ENCODE measurements at regions not wholly inside any gene's neighbourhood (a gene's known extent, or its start where the extent isn't known, plus 50 kb on each side); places are given as distances from the start of the nearest gene placed in this dataset.

DNA sequence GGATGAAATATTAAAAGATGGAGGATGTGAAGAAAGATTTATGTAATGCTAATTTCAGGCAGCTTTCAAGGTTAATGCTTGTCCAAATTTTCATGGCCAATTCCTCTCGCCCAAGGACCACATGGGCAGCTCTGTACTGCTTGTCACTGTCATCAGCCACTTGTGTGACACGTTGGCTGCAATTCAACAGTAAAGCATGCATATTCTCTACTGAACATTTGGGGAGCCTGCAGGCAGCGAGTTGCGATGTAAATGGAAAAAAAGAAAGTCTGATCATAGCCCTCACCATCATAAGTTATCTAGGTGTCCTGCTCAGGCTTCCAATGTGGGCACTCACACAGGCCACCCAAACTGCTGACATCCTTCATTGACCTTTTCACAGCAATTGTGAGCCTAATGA, 1026.8 kb upstream of the NR2F2 start:
- H3K27ac ChIP-seq (ENCODE audit: low read depth, low read length): peak overlapping the region; percentile 26
- no peaks in the 10 kb centered on the region for H3K4me1 ChIP-seq (ENCODE audit: control insufficient read depth in 1 of 2, insufficient read depth in 2 of 2, low read length in 2 of 2)
- H3K9ac ChIP-seq (ENCODE audit: low read depth in 1 of 2, low read length in 2 of 2): no peak overlapping the region
- H3K36me3 ChIP-seq (ENCODE audit: control insufficient read depth in 1 of 2, insufficient read depth in 2 of 2, low read length in 2 of 2): no peaks in the 10 kb centered on the region
- H3K27me3 ChIP-seq (ENCODE audit: control insufficient read depth in 1 of 2, insufficient read depth in 2 of 2, low read length in 2 of 2): no peaks in the 10 kb centered on the region
- no peaks in the 10 kb centered on the region for H3K9me3 ChIP-seq (ENCODE audit: control insufficient read depth in 1 of 2, low read length in 2 of 2)
- no peak overlapping the region for H3K4me3 ChIP-seq (ENCODE audit: low read depth in 1 of 2, low read length in 2 of 2)

DNA sequence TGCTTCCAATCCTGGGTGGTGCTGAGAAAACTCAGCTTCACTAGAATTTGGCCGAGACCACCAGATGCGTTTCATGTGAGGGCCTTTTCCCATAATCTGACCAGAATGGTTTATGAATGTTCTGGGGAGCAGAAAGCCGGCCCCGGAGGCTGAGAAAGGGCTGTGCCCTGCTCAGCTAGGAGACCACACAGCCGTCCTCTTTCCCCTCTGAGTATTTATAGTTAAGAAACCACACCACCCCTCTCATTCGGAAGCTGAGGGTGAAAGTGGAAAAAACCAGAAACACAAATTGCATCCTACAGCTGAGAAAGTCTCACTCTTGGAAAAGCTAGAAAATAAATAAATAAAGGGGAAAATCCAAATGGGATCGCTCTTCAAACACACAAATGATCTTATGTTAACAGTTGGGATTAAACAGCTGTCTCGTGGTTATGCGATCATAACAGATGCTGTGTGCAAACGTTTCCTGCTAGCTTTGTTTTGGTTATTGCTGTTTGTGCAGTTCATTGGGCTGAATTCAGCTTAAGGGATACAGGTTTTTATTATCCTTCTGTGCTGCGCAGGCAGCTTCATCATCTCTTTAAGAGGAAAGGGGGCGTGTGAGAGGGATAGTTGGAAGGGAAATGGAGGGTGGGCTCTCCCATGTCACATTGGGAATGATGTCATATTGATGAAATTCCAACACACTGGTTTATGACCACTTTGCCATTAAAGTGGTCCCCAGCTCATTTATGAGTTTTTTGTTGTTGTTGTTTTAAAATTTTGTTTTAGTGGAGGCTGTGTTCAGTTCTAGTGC, 1026.2 kb upstream of the NR2F2 start:
- Histone ChIP-seq H3K36me3 (ENCODE audit: control insufficient read depth in 1 of 2, insufficient read depth in 2 of 2, low read length in 2 of 2) (no peaks in the 10 kb centered on the region), H3K9ac (ENCODE audit: low read depth in 1 of 2, low read length in 2 of 2) (no peak overlapping the region), H3K27ac (ENCODE audit: low read depth, low read length) (peak overlapping the region; percentile 26), H3K4me1 (ENCODE audit: control insufficient read depth in 1 of 2, insufficient read depth in 2 of 2, low read length in 2 of 2) (no peaks in the 10 kb centered on the region), H3K9me3 (ENCODE audit: control insufficient read depth in 1 of 2, low read length in 2 of 2) (no peaks in the 10 kb centered on the region), H3K27me3 (ENCODE audit: control insufficient read depth in 1 of 2, insufficient read depth in 2 of 2, low read length in 2 of 2) (no peaks in the 10 kb centered on the region), H3K4me3 (ENCODE audit: low read depth in 1 of 2, low read length in 2 of 2) (no peak overlapping the region)

DNA sequence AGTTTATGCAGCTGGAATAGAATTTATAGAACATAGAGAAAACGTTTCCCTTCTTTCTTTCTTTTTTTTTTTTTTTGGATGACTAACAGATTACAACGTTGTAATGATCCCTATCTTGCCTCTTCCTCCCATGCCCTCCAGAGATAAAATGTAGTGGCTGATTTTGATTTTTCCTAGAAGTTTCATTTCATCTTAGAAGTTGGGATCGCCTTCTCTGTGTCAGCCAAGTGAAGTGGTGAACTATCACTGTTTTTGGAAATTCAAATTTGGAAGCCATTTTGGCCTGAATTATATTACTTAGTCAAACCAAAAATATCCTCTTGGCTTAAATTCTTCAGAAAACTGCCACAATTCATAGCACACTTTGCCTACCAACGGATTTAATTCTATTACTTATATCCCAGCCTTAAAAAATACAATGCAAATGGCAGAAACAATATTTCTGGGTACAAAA, 1025.5 kb upstream of the NR2F2 start:
- H3K27ac ChIP-seq (ENCODE audit: low read depth, low read length): no peak overlapping the region
- no peak overlapping the region for H3K4me3 ChIP-seq (ENCODE audit: low read depth in 1 of 2, low read length in 2 of 2)
- no peaks in the 10 kb centered on the region for H3K4me1 ChIP-seq (ENCODE audit: control insufficient read depth in 1 of 2, insufficient read depth in 2 of 2, low read length in 2 of 2)
- no peaks in the 10 kb centered on the region for H3K27me3 ChIP-seq (ENCODE audit: control insufficient read depth in 1 of 2, insufficient read depth in 2 of 2, low read length in 2 of 2)
- no peaks in the 10 kb centered on the region for H3K9me3 ChIP-seq (ENCODE audit: control insufficient read depth in 1 of 2, low read length in 2 of 2)
- H3K9ac ChIP-seq (ENCODE audit: low read depth in 1 of 2, low read length in 2 of 2): no peak overlapping the region
- H3K36me3 ChIP-seq (ENCODE audit: control insufficient read depth in 1 of 2, insufficient read depth in 2 of 2, low read length in 2 of 2): no peaks in the 10 kb centered on the region

DNA sequence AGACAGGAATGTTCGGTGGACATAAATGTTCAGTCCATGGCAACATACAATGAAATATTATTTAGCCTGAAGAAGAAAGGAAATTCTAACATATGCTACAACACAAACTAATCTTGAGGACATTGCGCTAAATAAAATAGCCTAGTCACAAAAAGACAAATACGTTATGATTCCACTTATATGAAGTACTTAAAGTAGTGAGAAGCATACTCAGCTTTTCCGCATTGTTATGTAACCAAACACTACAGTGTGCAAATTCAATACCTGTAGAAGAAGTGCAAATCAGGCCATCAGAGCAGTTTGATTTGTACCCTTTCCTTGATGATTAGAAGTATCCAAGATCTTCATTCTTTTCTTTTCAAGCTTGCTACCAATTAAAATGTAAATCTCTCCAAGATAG, 1023.4 kb upstream of the NR2F2 start:
- Histone ChIP-seq H3K9me3 (ENCODE audit: control insufficient read depth in 1 of 2, low read length in 2 of 2) (no peaks in the 10 kb centered on the region), H3K9ac (ENCODE audit: low read depth in 1 of 2, low read length in 2 of 2) (no peak overlapping the region), H3K36me3 (ENCODE audit: control insufficient read depth in 1 of 2, insufficient read depth in 2 of 2, low read length in 2 of 2) (no peaks in the 10 kb centered on the region), H3K27me3 (ENCODE audit: control insufficient read depth in 1 of 2, insufficient read depth in 2 of 2, low read length in 2 of 2) (no peaks in the 10 kb centered on the region), H3K4me1 (ENCODE audit: control insufficient read depth in 1 of 2, insufficient read depth in 2 of 2, low read length in 2 of 2) (no peaks in the 10 kb centered on the region), H3K27ac (ENCODE audit: low read depth, low read length) (no peak overlapping the region), H3K4me3 (ENCODE audit: low read depth in 1 of 2, low read length in 2 of 2) (no peak overlapping the region)

DNA sequence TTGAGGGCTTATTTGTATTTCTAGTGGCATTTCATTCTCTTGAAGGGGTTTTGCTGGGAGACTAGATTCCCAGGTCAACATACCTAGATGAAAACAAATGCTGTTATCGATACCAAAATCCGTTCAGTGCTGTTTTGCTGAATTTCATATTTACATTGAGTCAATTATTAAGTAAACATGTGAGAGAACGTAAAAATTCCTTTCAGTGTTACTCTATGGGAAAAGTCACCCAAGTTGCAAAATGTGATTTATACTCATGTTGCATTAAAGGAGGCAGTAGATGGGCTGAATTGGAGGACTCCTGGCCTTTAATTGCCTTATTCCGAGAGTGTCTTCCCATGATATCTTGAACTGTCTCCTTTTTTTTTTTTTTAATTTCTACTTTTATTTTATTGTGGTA, 1011.3 kb upstream of the NR2F2 start:
- no peak overlapping the region for H3K4me3 ChIP-seq (ENCODE audit: low read depth in 1 of 2, low read length in 2 of 2)
- H3K27me3 ChIP-seq (ENCODE audit: control insufficient read depth in 1 of 2, insufficient read depth in 2 of 2, low read length in 2 of 2): no peaks in the 10 kb centered on the region
- H3K4me1 ChIP-seq (ENCODE audit: control insufficient read depth in 1 of 2, insufficient read depth in 2 of 2, low read length in 2 of 2): no peaks in the 10 kb centered on the region
- no peaks in the 10 kb centered on the region for H3K36me3 ChIP-seq (ENCODE audit: control insufficient read depth in 1 of 2, insufficient read depth in 2 of 2, low read length in 2 of 2)
- H3K9ac ChIP-seq (ENCODE audit: low read depth in 1 of 2, low read length in 2 of 2): no peak overlapping the region
- H3K9me3 ChIP-seq (ENCODE audit: control insufficient read depth in 1 of 2, low read length in 2 of 2): no peaks in the 10 kb centered on the region
- H3K27ac ChIP-seq (ENCODE audit: low read depth, low read length): no peak overlapping the region

DNA sequence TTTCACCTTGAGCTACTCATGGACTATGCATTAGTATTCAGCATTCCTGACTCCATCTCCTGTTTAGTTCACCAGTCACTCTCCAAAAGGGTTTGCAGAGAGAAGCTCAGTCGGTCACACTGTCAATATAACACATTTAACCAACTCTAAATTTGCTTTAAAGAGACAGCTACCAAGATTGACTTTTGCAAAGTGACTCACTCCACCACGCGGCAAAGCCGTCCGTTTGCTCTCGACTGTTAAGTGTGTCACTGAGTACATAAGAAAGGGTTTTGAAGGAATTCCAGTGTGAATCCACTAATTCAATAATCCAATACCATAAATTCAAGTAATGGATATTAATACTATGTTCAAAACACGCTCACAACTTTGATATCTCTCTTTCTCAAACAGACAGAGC, 1006.7 kb upstream of the NR2F2 start:
- Histone ChIP-seq H3K27ac (ENCODE audit: low read depth, low read length) (no peak overlapping the region), H3K27me3 (ENCODE audit: control insufficient read depth in 1 of 2, insufficient read depth in 2 of 2, low read length in 2 of 2) (peaks cover 3 to 9% of the 10 kb centered on the region in 2 donors), H3K4me1 (ENCODE audit: control insufficient read depth in 1 of 2, insufficient read depth in 2 of 2, low read length in 2 of 2) (no peaks in the 10 kb centered on the region)

DNA sequence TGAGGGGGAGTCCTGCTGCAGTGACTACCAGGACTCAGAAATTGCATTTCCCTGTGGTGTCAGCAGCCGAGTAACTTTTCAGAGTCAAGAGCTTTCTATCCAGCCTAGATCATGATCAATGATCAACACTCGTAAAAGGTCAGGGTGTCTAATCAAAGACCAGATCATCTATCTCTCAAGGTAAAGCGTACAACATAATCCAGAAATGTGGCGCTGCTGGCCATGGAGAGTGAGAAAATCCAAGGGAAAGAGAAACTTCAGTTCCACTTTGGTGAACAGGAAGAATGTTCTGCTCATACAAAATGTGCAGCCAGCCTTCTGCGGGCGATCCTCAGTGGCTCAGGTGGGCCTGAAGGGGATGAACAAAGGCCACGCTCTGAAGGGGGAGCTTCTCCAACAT, 1005.8 kb upstream of the NR2F2 start:
- H3K36me3 ChIP-seq (ENCODE audit: control insufficient read depth in 1 of 2, insufficient read depth in 2 of 2, low read length in 2 of 2): no peaks in the 10 kb centered on the region
- no peaks in the 10 kb centered on the region for H3K9me3 ChIP-seq (ENCODE audit: control insufficient read depth in 1 of 2, low read length in 2 of 2)
- H3K4me3 ChIP-seq (ENCODE audit: low read depth in 1 of 2, low read length in 2 of 2): no peak overlapping the region
- H3K27me3 ChIP-seq (ENCODE audit: control insufficient read depth in 1 of 2, insufficient read depth in 2 of 2, low read length in 2 of 2): peaks cover 3 to 9% of the 10 kb centered on the region in 2 donors
- no peaks in the 10 kb centered on the region for H3K4me1 ChIP-seq (ENCODE audit: control insufficient read depth in 1 of 2, insufficient read depth in 2 of 2, low read length in 2 of 2)
- no peak overlapping the region for H3K9ac ChIP-seq (ENCODE audit: low read depth in 1 of 2, low read length in 2 of 2)
- H3K27ac ChIP-seq (ENCODE audit: low read depth, low read length): no peak overlapping the region

More for the DNA sequence above, 1006.7 kb upstream of the NR2F2 start:
- H3K4me3 ChIP-seq (ENCODE audit: low read depth in 1 of 2, low read length in 2 of 2): no peak overlapping the region
- no peak overlapping the region for H3K9ac ChIP-seq (ENCODE audit: low read depth in 1 of 2, low read length in 2 of 2)
- H3K36me3 ChIP-seq (ENCODE audit: control insufficient read depth in 1 of 2, insufficient read depth in 2 of 2, low read length in 2 of 2): no peaks in the 10 kb centered on the region
- H3K9me3 ChIP-seq (ENCODE audit: control insufficient read depth in 1 of 2, low read length in 2 of 2): no peaks in the 10 kb centered on the region

DNA sequence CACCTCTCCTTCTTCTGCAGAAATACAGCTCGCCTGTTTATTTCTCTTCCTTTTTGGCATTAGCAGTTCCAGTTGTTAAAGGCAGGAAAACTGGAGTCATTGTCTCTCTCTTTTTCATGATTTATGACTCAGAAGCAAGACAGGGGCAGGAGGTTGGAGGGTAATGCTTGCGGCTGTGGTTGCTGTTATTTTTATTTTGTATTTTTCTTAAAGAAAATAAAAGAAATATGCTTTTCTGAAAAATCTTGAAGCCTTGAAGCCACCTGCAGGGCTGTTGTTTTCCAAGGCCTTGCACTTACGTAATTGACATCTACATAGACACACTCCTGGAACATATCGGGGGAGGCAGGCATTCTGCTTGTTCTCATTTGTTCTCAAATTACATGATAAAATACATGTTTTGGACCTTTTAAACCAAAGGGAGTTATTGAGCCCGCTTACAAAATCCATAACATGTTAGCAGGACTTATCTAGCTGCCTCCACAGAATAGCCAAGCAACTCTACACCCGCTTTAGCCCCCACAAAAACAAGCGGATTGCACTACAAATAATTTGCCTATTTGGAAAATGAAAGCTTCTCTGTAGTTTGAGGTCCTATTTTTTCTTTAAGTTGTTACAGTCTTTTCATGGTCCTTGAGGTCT, 1004.6 kb upstream of the NR2F2 start:
- Histone ChIP-seq H3K9me3 (ENCODE audit: control insufficient read depth in 1 of 2, low read length in 2 of 2) (no peaks in the 10 kb centered on the region), H3K27ac (ENCODE audit: low read depth, low read length) (no peak overlapping the region), H3K36me3 (ENCODE audit: control insufficient read depth in 1 of 2, insufficient read depth in 2 of 2, low read length in 2 of 2) (no peaks in the 10 kb centered on the region), H3K27me3 (ENCODE audit: control insufficient read depth in 1 of 2, insufficient read depth in 2 of 2, low read length in 2 of 2) (peaks cover 3 to 9% of the 10 kb centered on the region in 2 donors), H3K9ac (ENCODE audit: low read depth in 1 of 2, low read length in 2 of 2) (no peak overlapping the region), H3K4me3 (ENCODE audit: low read depth in 1 of 2, low read length in 2 of 2) (no peak overlapping the region), H3K4me1 (ENCODE audit: control insufficient read depth in 1 of 2, insufficient read depth in 2 of 2, low read length in 2 of 2) (no peaks in the 10 kb centered on the region)

DNA sequence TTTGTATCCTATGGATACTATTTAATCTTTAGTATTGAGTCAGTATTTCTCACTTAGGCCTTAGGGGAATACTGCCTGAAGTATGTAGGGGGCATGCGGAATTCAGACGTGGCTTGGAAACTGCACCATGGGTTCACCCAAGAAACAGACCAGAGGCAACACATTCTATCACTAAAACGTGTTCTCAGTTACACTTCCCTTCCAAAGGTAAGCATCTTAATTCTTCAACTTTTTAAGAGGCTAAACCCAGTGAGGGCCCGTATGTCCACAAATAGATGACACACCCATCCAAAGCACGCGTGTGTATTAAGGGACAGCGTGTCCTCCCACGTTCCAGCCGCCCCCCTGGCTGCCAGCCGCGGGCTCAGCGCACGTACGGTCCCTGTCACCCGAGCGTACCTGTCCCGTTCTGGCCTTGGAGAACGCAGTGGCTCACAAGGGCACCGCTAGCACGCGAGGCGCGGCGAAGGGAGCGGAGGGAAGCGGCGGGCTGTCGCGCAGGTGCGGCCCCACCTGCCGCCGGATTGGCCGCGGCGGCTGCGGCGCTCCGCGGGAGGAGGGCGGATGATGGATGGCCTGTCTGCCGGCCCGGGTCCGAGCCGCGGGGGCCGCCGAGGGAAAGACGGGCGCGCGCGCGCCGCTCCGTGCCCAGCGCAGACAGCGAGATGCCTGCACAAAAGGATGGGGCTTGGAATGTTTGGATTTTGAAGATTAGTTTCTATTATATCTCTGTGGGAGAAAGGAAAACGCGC, 1003.9 kb upstream of the NR2F2 start:
- no peaks in the 10 kb centered on the region for H3K9me3 ChIP-seq (ENCODE audit: control insufficient read depth in 1 of 2, low read length in 2 of 2)
- H3K4me3 ChIP-seq (ENCODE audit: low read depth in 1 of 2, low read length in 2 of 2): peak overlapping the region; percentile 21 to 35
- no peaks in the 10 kb centered on the region for H3K36me3 ChIP-seq (ENCODE audit: control insufficient read depth in 1 of 2, insufficient read depth in 2 of 2, low read length in 2 of 2)
- H3K27me3 ChIP-seq (ENCODE audit: control insufficient read depth in 1 of 2, insufficient read depth in 2 of 2, low read length in 2 of 2): peaks cover 3 to 9% of the 10 kb centered on the region in 2 donors
- H3K4me1 ChIP-seq (ENCODE audit: control insufficient read depth in 1 of 2, insufficient read depth in 2 of 2, low read length in 2 of 2): no peaks in the 10 kb centered on the region
- H3K9ac ChIP-seq (ENCODE audit: low read depth in 1 of 2, low read length in 2 of 2): no peak overlapping the region
- H3K27ac ChIP-seq (ENCODE audit: low read depth, low read length): peak overlapping the region; percentile 32

DNA sequence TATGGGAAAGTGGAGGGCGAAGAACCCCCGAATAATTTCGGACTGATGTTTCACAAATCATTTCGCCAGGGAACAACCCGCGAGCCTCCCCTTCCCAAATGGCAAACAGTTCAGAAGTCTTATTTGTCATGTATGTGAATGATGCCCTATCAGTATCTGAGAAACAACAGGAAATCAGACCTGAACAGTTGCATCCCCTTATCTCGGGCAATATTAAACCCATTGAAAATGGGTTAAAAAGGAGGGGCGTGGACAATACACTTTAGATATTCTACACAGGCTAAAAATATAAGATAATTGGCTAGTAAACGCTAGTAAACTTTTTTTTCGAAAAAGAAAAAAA, 1003.3 kb upstream of the NR2F2 start:
- Histone ChIP-seq H3K9me3 (ENCODE audit: control insufficient read depth in 1 of 2, low read length in 2 of 2) (no peaks in the 10 kb centered on the region), H3K9ac (ENCODE audit: low read depth in 1 of 2, low read length in 2 of 2) (no peak overlapping the region), H3K36me3 (ENCODE audit: control insufficient read depth in 1 of 2, insufficient read depth in 2 of 2, low read length in 2 of 2) (no peaks in the 10 kb centered on the region), H3K4me1 (ENCODE audit: control insufficient read depth in 1 of 2, insufficient read depth in 2 of 2, low read length in 2 of 2) (no peaks in the 10 kb centered on the region), H3K27ac (ENCODE audit: low read depth, low read length) (peak overlapping the region; percentile 32), H3K27me3 (ENCODE audit: control insufficient read depth in 1 of 2, insufficient read depth in 2 of 2, low read length in 2 of 2) (peaks cover 3 to 9% of the 10 kb centered on the region in 2 donors), H3K4me3 (ENCODE audit: low read depth in 1 of 2, low read length in 2 of 2) (peak overlapping the region in 1 of 2 donors; percentile 35)

Data from duodenal mucosa (tissue), 2 donors.